Skeletal muscle satellite cell (primary cell): ENCODE measurements at regions not wholly inside any gene's neighbourhood (a gene's known extent, or its start where the extent isn't known, plus 50 kb on each side); places are given as distances from the start of the nearest gene placed in this dataset.
"Not testable (repeated sequence)": the region's sequence is repeated elsewhere in the genome, so short reads cannot be mapped to it uniquely, and the experiment has no call there.

Experiments used
- H3K27me3 ChIP-seq: 2 replicates; pipeline ENCODE4 v1.7.0; 2013; ENCODE audit warnings: low read length; ENCODE audit not compliant: control insufficient read depth, insufficient read depth
- H3K36me3 ChIP-seq: 2 replicates; pipeline ENCODE4 v1.7.0; 2013; ENCODE audit warnings: mild to moderate bottlenecking, control low read depth, low read length; ENCODE audit not compliant: insufficient read depth
- H3K4me1 ChIP-seq: 2 replicates; pipeline ENCODE4 v1.7.0; 2013; ENCODE audit warnings: low read length; ENCODE audit not compliant: control insufficient read depth, insufficient read depth
- H3K4me2 ChIP-seq: 2 replicates; pipeline ENCODE4 v1.7.0; 2013; ENCODE audit warnings: mild to moderate bottlenecking, low read length
- H3K4me3 ChIP-seq: 2 replicates; pipeline ENCODE4 v1.7.0; 2013; ENCODE audit warnings: low read length
- H3K9ac ChIP-seq: 2 replicates; pipeline ENCODE4 v1.7.0; 2013; ENCODE audit warnings: mild to moderate bottlenecking, low read depth, low read length, moderate library complexity
- H3K9me3 ChIP-seq: replicated peaks from 2 replicates; pipeline ENCODE4 v1.7.0; 2013; ENCODE audit warnings: mild to moderate bottlenecking, control low read depth, low read length

DNA sequence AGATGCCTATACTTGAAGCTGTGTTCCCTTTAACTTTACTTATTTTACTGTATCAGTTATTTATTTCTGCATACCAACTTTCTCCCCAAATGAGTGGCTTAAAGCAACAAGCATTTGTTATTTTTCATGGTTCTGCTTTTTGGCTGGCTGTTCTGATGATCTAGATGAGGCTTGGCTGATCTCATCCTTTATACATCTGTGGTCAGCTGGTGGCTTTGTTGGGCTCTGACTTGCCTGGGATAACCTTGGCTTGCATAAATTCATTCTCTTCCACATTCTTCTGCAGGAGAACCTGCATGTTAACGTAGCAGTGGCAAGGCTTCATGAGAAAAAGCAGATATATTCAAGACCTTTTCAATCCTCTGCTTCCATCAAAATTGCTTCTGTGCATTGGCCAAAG, 1317.6 kb downstream of the ADGRL3 start:
- Histone ChIP-seq H3K27me3 (no peaks in the 10 kb centered on the region), H3K4me1 (no peaks in the 10 kb centered on the region), H3K9ac (no peak overlapping the region), H3K36me3 (no peaks in the 10 kb centered on the region), H3K4me3 (no peak overlapping the region), H3K4me2 (no peak overlapping the region), H3K9me3 (no peaks in the 10 kb centered on the region)

DNA sequence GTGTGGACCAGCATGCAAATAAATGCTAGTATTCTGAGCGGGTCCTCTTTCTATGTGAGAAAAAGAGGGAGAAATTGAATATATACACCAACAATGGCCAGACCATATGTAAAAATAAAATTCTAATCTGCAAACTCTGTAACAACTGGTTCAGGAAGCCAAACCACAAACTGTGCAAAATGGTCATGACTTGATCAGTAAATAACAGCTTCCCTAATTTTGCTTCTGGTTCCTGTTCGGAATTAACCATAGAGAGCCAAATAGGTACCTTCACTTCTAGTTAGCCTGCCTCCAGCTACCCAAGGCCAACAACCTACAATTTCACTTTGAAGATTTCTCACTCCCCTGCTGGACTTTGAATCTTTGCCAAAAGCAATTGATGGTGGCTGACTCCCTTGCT, 1313.2 kb downstream of the ADGRL3 start:
- Histone ChIP-seq H3K36me3 (no peaks in the 10 kb centered on the region), H3K9me3 (no peaks in the 10 kb centered on the region), H3K4me3 (no peak overlapping the region), H3K27me3 (no peaks in the 10 kb centered on the region), H3K4me2 (no peak overlapping the region), H3K9ac (no peak overlapping the region), H3K4me1 (no peaks in the 10 kb centered on the region)

DNA sequence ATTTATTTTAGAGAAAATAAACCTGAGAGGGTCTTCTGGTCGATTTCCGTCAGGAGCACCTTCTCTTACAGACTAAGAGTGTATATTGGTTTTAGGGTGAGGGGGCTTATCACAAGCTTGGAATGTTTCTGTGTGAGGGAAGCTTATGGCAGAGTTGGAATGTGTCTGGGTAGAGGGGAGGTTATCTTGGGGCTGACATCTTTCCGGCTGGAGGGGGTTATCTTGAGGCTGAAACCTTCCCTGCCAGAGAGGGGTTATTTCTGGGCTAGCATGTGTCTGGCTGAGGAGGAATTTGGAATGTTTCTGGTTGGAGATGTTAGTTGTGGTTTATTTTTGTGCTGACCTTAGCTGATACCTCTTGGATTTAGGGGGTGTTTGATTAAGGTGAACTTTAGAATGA, 1312.1 kb downstream of the ADGRL3 start:
- Histone ChIP-seq H3K27me3 (no peaks in the 10 kb centered on the region), H3K4me2 (no peak overlapping the region), H3K4me1 (no peaks in the 10 kb centered on the region), H3K36me3 (no peaks in the 10 kb centered on the region), H3K9ac (no peak overlapping the region), H3K4me3 (no peak overlapping the region), H3K9me3 (no peaks in the 10 kb centered on the region)

DNA sequence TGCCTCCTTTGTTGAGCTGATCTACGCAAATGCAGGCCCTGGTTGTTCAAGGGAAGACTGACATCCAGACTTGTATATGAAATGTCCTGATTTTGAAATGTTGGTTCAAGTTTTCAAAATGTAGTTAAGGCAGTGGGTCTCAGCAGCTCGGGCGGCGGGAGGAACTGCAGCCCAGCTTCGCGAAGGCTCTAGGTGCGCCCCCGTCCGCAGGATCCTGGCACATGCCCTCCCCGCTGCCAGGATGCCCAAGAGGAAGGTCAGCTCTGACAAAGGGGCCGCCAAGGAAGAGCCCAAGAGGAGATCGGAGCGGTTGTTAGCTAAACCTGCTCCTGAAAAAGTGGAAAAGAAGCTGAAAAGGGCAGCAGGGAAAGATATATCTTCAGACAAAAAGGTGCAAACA, 1310.1 kb downstream of the ADGRL3 start:
- Histone ChIP-seq H3K4me3 (no peak overlapping the region), H3K36me3 (no peaks in the 10 kb centered on the region), H3K9ac (no peak overlapping the region), H3K9me3 (no peaks in the 10 kb centered on the region), H3K27me3 (no peaks in the 10 kb centered on the region), H3K4me1 (no peaks in the 10 kb centered on the region), H3K4me2 (no peak overlapping the region)

DNA sequence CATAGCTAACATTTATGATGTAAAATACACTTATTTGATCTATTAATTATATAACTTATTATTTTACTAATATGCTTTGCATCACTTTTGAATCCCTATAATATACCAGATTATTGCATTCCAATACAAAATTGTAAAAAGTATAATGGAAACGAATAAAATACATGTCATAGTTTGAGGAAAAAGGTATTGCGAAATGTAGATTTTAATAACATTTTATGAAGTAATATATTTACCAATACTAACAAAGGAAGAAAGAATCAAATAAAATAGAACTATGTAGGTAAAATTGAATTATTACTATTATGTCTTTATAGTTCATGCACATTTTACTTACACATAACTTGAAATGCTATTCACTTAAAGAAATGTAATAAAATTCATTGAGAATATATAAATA, 1300.2 kb downstream of the ADGRL3 start:
- H3K9ac ChIP-seq, result no peak overlapping the region
- no peaks in the 10 kb centered on the region for H3K4me1 ChIP-seq
- no peak overlapping the region for H3K4me3 ChIP-seq
- no peaks in the 10 kb centered on the region for H3K36me3 ChIP-seq
- H3K27me3 ChIP-seq, result no peaks in the 10 kb centered on the region
- no peak overlapping the region for H3K4me2 ChIP-seq
- H3K9me3 ChIP-seq, result no peaks in the 10 kb centered on the region

DNA sequence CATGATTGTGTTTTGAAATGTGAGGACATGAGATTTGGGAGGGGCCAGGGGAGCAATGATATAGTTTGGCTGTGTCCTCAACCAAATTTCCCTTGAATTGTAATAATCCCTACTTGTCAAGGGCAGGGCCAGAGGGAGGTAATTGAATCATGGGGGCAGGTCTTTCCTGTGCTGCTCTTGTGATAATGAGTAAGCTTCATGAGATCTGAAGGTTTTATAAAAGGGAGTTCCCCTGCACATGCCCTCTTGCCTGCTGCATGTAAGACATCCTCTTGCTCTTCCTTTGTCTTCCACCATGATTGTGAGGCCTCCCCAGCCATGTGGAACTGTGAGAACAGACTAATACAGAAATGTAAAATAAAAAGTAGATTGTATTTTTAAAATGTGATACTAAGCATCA, 1294.9 kb downstream of the ADGRL3 start:
- no peak overlapping the region for H3K4me3 ChIP-seq
- H3K9me3 ChIP-seq, result peaks cover 3% of the 10 kb centered on the region
- H3K27me3 ChIP-seq, result no peaks in the 10 kb centered on the region
- no peak overlapping the region for H3K9ac ChIP-seq
- no peaks in the 10 kb centered on the region for H3K36me3 ChIP-seq
- H3K4me2 ChIP-seq, result no peak overlapping the region
- no peaks in the 10 kb centered on the region for H3K4me1 ChIP-seq

DNA sequence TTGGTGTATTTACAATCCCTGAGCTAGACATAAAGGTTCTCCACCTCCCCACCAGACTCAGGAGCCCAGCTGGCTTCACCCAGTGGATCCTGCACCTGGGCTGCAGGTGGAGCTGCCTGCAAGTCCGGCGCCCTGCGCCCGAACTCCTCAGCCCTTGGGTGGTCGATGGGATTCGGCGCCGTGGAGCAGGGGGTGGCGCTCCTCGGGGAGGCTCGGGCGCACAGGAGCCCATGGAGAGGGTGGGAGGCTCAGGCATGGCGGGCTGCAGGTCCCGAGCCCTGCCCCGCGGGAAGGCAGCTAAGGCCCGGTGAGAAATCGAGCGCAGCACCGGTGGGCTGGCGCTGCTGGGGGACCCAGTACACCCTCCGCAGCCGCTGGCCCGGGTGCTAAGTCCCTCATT, 1291.6 kb downstream of the ADGRL3 start:
- not testable (repeated sequence) for H3K9me3 ChIP-seq, H3K9ac ChIP-seq, H3K36me3 ChIP-seq, H3K4me1 ChIP-seq, H3K27me3 ChIP-seq, H3K4me3 ChIP-seq, H3K4me2 ChIP-seq

DNA sequence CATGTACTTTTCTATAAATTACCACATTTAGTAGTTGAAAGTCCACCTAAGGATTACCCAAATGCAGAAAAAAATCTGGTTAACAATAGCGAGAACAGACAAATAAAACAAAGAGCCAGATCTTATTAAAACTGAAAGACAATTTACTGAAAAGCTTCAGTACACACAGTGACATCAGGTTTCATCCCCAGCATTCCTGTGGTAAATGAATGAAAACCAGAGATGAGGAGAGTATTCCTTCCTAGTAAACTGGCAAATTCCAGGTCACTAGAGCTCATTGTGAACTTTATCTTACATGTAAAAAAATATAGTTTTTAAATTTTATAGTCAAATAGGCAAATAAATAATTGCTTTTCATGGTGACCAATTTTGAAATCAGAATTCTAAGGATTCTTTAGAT, 1290.5 kb downstream of the ADGRL3 start:
- H3K9me3 ChIP-seq, result peaks cover 3% of the 10 kb centered on the region
- no peaks in the 10 kb centered on the region for H3K4me1 ChIP-seq
- no peak overlapping the region for H3K4me2 ChIP-seq
- H3K4me3 ChIP-seq, result no peak overlapping the region
- H3K36me3 ChIP-seq, result no peaks in the 10 kb centered on the region
- no peaks in the 10 kb centered on the region for H3K27me3 ChIP-seq
- no peak overlapping the region for H3K9ac ChIP-seq

DNA sequence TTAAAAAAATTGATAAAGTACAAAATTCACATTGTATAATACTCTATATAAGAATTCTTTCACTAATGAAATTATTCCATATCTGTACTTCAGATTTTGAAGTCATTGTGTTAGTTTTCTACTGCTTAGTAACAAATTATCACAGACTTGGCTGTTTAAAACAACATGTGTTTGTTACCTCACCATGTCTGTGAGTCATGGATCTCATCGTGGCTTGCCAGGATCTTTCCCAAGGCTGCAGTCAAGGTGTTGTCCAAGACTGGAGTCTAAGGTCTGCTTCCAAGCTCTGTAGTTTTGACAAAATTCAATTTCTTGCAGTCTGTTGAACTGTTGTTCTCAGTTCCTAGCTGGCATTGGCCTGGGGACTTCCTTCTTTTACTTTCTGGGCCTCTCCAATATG, 1286.9 kb downstream of the ADGRL3 start:
- Histone ChIP-seq H3K27me3 (no peaks in the 10 kb centered on the region), H3K36me3 (no peaks in the 10 kb centered on the region), H3K9me3 (no peaks in the 10 kb centered on the region), H3K9ac (no peak overlapping the region), H3K4me1 (no peaks in the 10 kb centered on the region), H3K4me3 (no peak overlapping the region), H3K4me2 (no peak overlapping the region)

DNA sequence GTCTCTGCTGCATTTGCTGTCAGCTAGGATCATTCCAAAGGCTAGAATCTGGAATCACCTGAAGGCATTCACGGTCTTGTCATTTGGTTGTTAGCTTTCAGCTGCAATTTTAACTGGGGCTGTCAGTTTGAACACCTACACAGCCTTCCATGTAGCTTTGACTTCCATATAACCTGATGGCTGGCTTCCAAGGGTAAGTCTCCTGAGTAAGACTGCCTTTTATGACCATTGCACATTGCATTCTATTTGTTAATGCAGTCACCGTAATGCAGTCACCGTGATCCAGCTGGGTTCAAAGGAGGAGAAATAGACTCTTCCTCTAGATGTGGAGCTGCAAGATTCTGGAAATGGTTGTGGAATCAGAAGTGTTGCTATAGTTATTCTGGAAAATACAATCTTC, 1284.2 kb downstream of the ADGRL3 start:
- Histone ChIP-seq H3K27me3 (no peaks in the 10 kb centered on the region), H3K9me3 (peaks cover 3% of the 10 kb centered on the region), H3K4me2 (no peak overlapping the region), H3K4me3 (no peak overlapping the region), H3K9ac (no peak overlapping the region), H3K36me3 (no peaks in the 10 kb centered on the region), H3K4me1 (no peaks in the 10 kb centered on the region)

DNA sequence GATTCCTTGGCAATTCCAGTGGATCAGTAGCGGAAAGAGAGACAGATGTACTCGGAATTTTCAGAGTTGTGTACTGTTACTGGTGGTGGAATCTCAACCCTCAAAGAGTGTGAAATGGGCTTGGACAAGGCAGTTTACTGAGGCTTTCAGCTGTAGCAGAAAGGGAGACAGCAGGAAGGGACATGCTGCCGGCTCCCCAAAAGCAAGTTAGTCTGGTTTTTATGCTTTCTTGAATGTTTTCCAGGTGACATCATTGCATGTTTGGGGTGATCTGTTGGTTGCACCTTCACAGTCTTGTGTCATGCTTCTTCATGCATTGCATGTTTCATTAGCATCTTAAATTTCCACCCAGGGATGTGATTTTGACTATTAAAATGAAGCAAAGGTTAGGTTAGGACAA, 1282.2 kb downstream of the ADGRL3 start:
- no peaks in the 10 kb centered on the region for H3K27me3 ChIP-seq
- no peak overlapping the region for H3K9ac ChIP-seq
- no peak overlapping the region for H3K4me2 ChIP-seq
- peaks cover 3% of the 10 kb centered on the region for H3K9me3 ChIP-seq
- no peak overlapping the region for H3K4me3 ChIP-seq
- H3K36me3 ChIP-seq, result no peaks in the 10 kb centered on the region
- H3K4me1 ChIP-seq, result no peaks in the 10 kb centered on the region

DNA sequence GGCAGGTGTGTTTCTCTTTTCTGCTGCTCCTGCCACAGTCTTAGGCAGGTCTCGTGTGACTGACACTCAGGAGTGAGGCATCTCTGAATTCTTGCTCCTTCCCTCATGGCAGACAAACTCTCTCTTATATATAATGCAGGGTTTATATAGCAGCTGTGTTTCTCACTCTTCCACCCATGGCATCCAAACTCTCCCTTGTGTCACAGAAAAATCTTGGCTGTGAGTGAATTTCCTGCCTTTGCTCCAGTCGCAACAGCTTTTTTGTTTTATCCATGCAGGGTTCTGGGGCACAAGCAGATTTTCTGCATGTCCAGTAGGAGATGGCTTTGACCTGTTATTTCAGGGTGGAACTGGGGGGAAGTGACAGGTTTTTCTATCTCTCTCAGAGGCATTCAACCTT, 1275.5 kb downstream of the ADGRL3 start:
- H3K4me1 ChIP-seq, result no peaks in the 10 kb centered on the region
- no peaks in the 10 kb centered on the region for H3K36me3 ChIP-seq
- no peak overlapping the region for H3K4me2 ChIP-seq
- no peak overlapping the region for H3K4me3 ChIP-seq
- no peaks in the 10 kb centered on the region for H3K27me3 ChIP-seq
- H3K9me3 ChIP-seq, result peaks cover 3% of the 10 kb centered on the region
- no peak overlapping the region for H3K9ac ChIP-seq

DNA sequence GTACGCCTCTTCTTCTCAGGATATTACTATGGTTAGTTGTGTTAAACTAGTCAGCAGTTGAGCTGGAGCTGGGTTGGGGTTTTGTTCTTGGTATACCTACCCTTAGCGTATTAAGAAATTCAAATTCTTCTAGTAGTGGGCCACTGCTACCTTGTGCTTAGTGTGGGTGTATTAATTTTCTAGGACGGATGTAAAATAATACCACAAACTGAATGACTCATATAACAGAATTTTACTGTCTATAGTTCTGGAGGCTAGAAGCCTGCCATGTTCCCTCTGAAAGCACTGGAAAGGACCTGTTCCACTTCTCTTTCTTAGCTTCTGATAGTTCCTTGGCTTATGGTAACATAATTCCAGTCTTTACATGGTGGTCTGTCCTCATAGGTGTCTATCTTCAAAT, 1274.7 kb downstream of the ADGRL3 start:
- no peaks in the 10 kb centered on the region for H3K36me3 ChIP-seq
- H3K4me2 ChIP-seq, result no peak overlapping the region
- no peaks in the 10 kb centered on the region for H3K4me1 ChIP-seq
- H3K9ac ChIP-seq, result no peak overlapping the region
- H3K4me3 ChIP-seq, result no peak overlapping the region
- peaks cover 1% of the 10 kb centered on the region for H3K9me3 ChIP-seq
- no peaks in the 10 kb centered on the region for H3K27me3 ChIP-seq
